PFSK-1 (cell line): ENCODE measurements at regions not wholly inside any gene's neighbourhood (a gene's known extent, or its start where the extent isn't known, plus 50 kb on each side); places are given as distances from the start of the nearest gene placed in this dataset.

Experiments used
- FOXP2 ChIP-seq: optimal IDR thresholded peaks from 2 replicates; pipeline ENCODE3; 2011; ENCODE audit warnings: borderline replicate concordance, control low read depth, inconsistent platforms; ENCODE audit not compliant: insufficient read depth; ENCODE audit errors: extremely low read length, extremely low read depth
- POLR2AphosphoS5 ChIP-seq: IDR thresholded peaks from 2 replicates; pipeline ENCODE4 v1.6.1; 2012; ENCODE audit warnings: low read depth, mild to moderate bottlenecking, control low read depth, low read length, moderate library complexity
- REST ChIP-seq, 2 experiments: IDR thresholded peaks; 2 replicates each; pipeline versions ENCODE4 v1.6.1 to v1.8.0; 2011 to 2012; ENCODE audit warnings: low read depth in 2 of 2, low read length in 2 of 2, control low read depth in 1 of 2, inconsistent platforms in 1 of 2, mild to moderate bottlenecking in 1 of 2, moderate library complexity in 1 of 2; ENCODE audit not compliant: insufficient read depth in 1 of 2
- SIN3A ChIP-seq: IDR thresholded peaks from 2 replicates; pipeline ENCODE4 v1.6.1; 2012; ENCODE audit warnings: mild to moderate bottlenecking, low read length, moderate library complexity, borderline replicate concordance; ENCODE audit not compliant: insufficient read depth
- TAF1 ChIP-seq: IDR thresholded peaks from 2 replicates; pipeline ENCODE4 v1.6.1; 2012; ENCODE audit warnings: low read length, control low read depth, borderline replicate concordance; ENCODE audit not compliant: insufficient read depth

- TF ChIP-seq FOXP2 (no peak), SIN3A (no peak), REST (IDR thresholded peaks at IDR 0.05; ENCODE audit: insufficient read depth in 1 of 2, low read depth in 2 of 2, low read length in 2 of 2) (no peak), TAF1 (no peak), POLR2AphosphoS5 (no peak)
Observed at GRCh38 chr2:56537756-56538155, 354.0 kb downstream of the CCDC85A start.

DNA sequence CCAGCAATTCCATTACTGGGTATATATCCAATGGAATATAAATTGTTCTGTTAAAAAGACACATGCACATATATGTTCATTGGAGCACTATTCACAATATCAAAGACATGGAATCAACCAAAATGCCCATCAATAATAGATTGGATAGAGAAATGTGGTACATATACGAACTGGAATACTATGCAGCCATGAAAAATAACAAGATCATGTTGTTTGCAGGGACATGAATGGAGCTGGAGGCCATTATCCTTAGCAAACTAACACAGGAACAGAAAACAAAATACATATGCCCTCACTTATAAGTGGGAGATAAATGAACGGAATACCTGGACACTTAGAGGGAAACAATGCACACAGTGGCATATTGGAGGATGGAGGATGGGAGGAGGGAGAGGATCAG, 355.8 kb downstream of the CCDC85A start:
- TF ChIP-seq POLR2AphosphoS5: no peak
- no peak for TF ChIP-seq REST (IDR thresholded peaks at IDR 0.05; ENCODE audit: insufficient read depth in 1 of 2, low read depth in 2 of 2, low read length in 2 of 2)
- TF ChIP-seq FOXP2: no peak
- no peak for TF ChIP-seq TAF1
- no peak for TF ChIP-seq SIN3A

GRCh38 chr2:56540467-56540866, 356.7 kb downstream of the CCDC85A start:
- no peak for TF ChIP-seq REST (IDR thresholded peaks at IDR 0.05; ENCODE audit: insufficient read depth in 1 of 2, low read depth in 2 of 2, low read length in 2 of 2)
- no peak for TF ChIP-seq FOXP2
- no peak for TF ChIP-seq SIN3A
- no peak for TF ChIP-seq POLR2AphosphoS5
- no peak for TF ChIP-seq TAF1

DNA sequence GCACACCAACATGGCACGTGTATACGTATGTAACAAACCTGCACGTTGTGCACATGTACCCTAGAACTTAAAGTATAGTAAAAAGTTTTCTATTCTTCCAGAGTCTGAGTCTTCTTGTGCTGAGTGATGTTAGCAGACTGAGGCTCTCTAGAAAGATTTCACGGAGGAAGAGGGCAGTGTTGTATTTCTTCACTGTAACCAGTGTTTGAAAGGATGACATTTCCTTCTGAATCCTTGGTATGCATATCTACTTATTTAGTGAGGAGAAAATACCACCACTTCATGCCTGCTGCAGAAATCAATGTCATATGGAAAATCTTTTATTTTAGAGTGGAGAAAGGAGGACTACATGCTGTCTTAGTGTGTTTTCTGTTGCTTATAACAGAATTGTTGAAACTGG, 357.1 kb downstream of the CCDC85A start:
- TF ChIP-seq SIN3A: no peak
- TF ChIP-seq FOXP2: no peak
- no peak for TF ChIP-seq REST (IDR thresholded peaks at IDR 0.05; ENCODE audit: insufficient read depth in 1 of 2, low read depth in 2 of 2, low read length in 2 of 2)
- no peak for TF ChIP-seq TAF1
- TF ChIP-seq POLR2AphosphoS5: no peak

DNA sequence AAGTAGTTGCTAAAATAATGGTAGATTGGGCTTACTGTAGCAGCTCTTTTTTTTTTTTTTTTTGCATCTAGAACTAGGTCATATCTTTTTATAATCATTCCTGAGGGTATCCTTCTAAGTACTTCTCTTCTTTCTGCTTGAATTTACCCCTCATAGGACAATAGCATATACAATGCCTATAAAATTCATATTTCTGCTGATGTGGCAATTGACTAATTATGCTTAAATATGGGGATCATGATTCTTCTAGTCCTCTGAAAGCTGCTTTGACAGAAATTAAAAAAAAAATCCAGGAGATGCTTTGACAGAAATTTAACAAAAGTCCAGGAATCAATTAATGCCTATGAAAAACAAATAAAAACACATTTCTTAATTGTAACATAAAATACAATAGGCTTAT, 358.4 kb downstream of the CCDC85A start:
- TF ChIP-seq REST (IDR thresholded peaks at IDR 0.05; ENCODE audit: insufficient read depth in 1 of 2, low read depth in 2 of 2, low read length in 2 of 2) (no peak), SIN3A (no peak), TAF1 (no peak), POLR2AphosphoS5 (no peak), FOXP2 (no peak)
